NCI-H2029 (cell line): ENCODE measurements at regions not wholly inside any gene's neighbourhood (a gene's known extent, or its start where the extent isn't known, plus 50 kb on each side); places are given as distances from the start of the nearest gene placed in this dataset.
"Not testable (repeated sequence)": the region's sequence is repeated elsewhere in the genome, so short reads cannot be mapped to it uniquely, and the experiment has no call there.

Source experiments
- DNase-seq: peaks from one replicate; lab custom pipeline; 2025; lab: John Stamatoyannopoulos, UW

- DNase-seq = no peak
Measured at GRCh38 chr2:186384226-186384625, 101.8 kb upstream of the ZC3H15 start.

- not testable (repeated sequence) for DNase-seq
Measured at GRCh38 chr2:186385638-186386201, 100.3 kb upstream of the ZC3H15 start.

GRCh38 chr2:186399082-186399644, 86.9 kb upstream of the ZC3H15 start:
- peak; percentile 0 for DNase-seq

GRCh38 chr2:186405842-186406241, 80.2 kb upstream of the ZC3H15 start:
- DNase-seq = no peak

- DNase-seq = no peak
Measured at GRCh38 chr2:186407611-186408010, 78.4 kb upstream of the ZC3H15 start.

- DNase-seq = no peak
Measured at GRCh38 chr2:186410802-186411201, 75.3 kb upstream of the ZC3H15 start.

- peak; percentile 36 for DNase-seq
Measured at GRCh38 chr2:186422226-186422625, 63.8 kb upstream of the ZC3H15 start.

GRCh38 chr2:186423481-186423880, 62.6 kb upstream of the ZC3H15 start:
- DNase-seq = peak; percentile 30

- no peak for DNase-seq
Measured at GRCh38 chr2:186424265-186424664, 61.8 kb upstream of the ZC3H15 start.

- no peak for DNase-seq
Measured at GRCh38 chr2:186425576-186425975, 60.5 kb upstream of the ZC3H15 start.

- DNase-seq = no peak
Measured at GRCh38 chr2:186426153-186427016, 59.7 kb upstream of the ZC3H15 start.

GRCh38 chr2:186427017-186427350, 59.1 kb upstream of the ZC3H15 start:
- not testable (repeated sequence) for DNase-seq

- no peak for DNase-seq
Measured at GRCh38 chr2:186427970-186428369, 58.1 kb upstream of the ZC3H15 start.

- no peak for DNase-seq
Measured at GRCh38 chr2:186429104-186429503, 57.0 kb upstream of the ZC3H15 start.

- no peak for DNase-seq
Measured at GRCh38 chr2:186431306-186431705, 54.8 kb upstream of the ZC3H15 start.

- no peak for DNase-seq
Measured at GRCh38 chr2:186433040-186433439, 53.0 kb upstream of the ZC3H15 start.

GRCh38 chr2:186433777-186434432, 52.2 kb upstream of the ZC3H15 start:
- DNase-seq = no peak
